ENCODE measurements at regions not wholly inside any gene's neighbourhood (a gene's known extent, or its start where the extent isn't known, plus 50 kb on each side); places are given as distances from the start of the nearest gene placed in this dataset.

GRCh38 chr13:105052711-105053110 is 1482.8 kb downstream of the EFNB2 start:
- TF ChIP-seq CTCF (IDR thresholded peaks at IDR 0.05; ENCODE audit: low read depth, low read length): no peak
- Histone ChIP-seq H3K36me3 (no peaks in the 10 kb centered on the region), H3K27ac (no peak overlapping the region), H3K4me3 (no peak overlapping the region), H3K4me1 (ENCODE audit: low read depth) (no peaks in the 10 kb centered on the region), H3K9me3 (ENCODE audit: low read depth) (no peaks in the 10 kb centered on the region), H3K27me3 (no peaks in the 10 kb centered on the region)
- no peak for DNase-seq (ENCODE audit: low read depth in 1 of 2, low spot score in 1 of 2)

- no peak for TF ChIP-seq CTCF (IDR thresholded peaks at IDR 0.05; ENCODE audit: low read depth, low read length)
- H3K4me3 ChIP-seq: no peak overlapping the region
- no peaks in the 10 kb centered on the region for H3K4me1 ChIP-seq (ENCODE audit: low read depth)
- H3K36me3 ChIP-seq: no peaks in the 10 kb centered on the region
- H3K9me3 ChIP-seq (ENCODE audit: low read depth): no peaks in the 10 kb centered on the region
- H3K27me3 ChIP-seq: no peaks in the 10 kb centered on the region
- DNase-seq (ENCODE audit: low read depth in 1 of 2, low spot score in 1 of 2): peak in 1 of 2 donors; percentile 1
- H3K27ac ChIP-seq: no peak overlapping the region
These were observed 1484.8 kb downstream of the EFNB2 start for GRCh38 chr13:105050686-105051085.

- H3K27ac ChIP-seq: no peak overlapping the region
- no peaks in the 10 kb centered on the region for H3K9me3 ChIP-seq (ENCODE audit: low read depth)
- H3K27me3 ChIP-seq: no peaks in the 10 kb centered on the region
- DNase-seq (ENCODE audit: low read depth in 1 of 2, low spot score in 1 of 2): no peak
- no peaks in the 10 kb centered on the region for H3K36me3 ChIP-seq
- no peaks in the 10 kb centered on the region for H3K4me1 ChIP-seq (ENCODE audit: low read depth)
- TF ChIP-seq CTCF (IDR thresholded peaks at IDR 0.05; ENCODE audit: low read depth, low read length): no peak
- H3K4me3 ChIP-seq: no peak overlapping the region
These were observed 1486.8 kb downstream of the EFNB2 start for GRCh38 chr13:105048677-105049076.

- Histone ChIP-seq H3K4me3 (no peak overlapping the region), H3K9me3 (ENCODE audit: low read depth) (no peaks in the 10 kb centered on the region), H3K27me3 (no peaks in the 10 kb centered on the region), H3K4me1 (ENCODE audit: low read depth) (no peaks in the 10 kb centered on the region), H3K27ac (no peak overlapping the region), H3K36me3 (no peaks in the 10 kb centered on the region)
- TF ChIP-seq CTCF (IDR thresholded peaks at IDR 0.05; ENCODE audit: low read depth, low read length): no peak
- DNase-seq (ENCODE audit: low read depth in 1 of 2, low spot score in 1 of 2): peak in 1 of 2 donors; percentile 1
These were observed 1487.7 kb downstream of the EFNB2 start for GRCh38 chr13:105047676-105048295.

- H3K4me1 ChIP-seq (ENCODE audit: low read depth): no peaks in the 10 kb centered on the region
- no peak overlapping the region for H3K27ac ChIP-seq
- no peak for DNase-seq (ENCODE audit: low read depth in 1 of 2, low spot score in 1 of 2)
- H3K36me3 ChIP-seq: no peaks in the 10 kb centered on the region
- no peak for TF ChIP-seq CTCF (IDR thresholded peaks at IDR 0.05; ENCODE audit: low read depth, low read length)
- no peaks in the 10 kb centered on the region for H3K9me3 ChIP-seq (ENCODE audit: low read depth)
- H3K4me3 ChIP-seq: no peak overlapping the region
- H3K27me3 ChIP-seq: no peaks in the 10 kb centered on the region
These were observed 1498.4 kb downstream of the EFNB2 start for GRCh38 chr13:105037110-105037509.

Data from cardiac muscle cell (in vitro differentiated cells and primary cell).